Activated CD4-positive, alpha-beta T cell treated with anti-CD3 and anti-CD28 coated beads, Interleukin-2, amount 50 U/mL, for 24 hours (primary cell): ENCODE measurements at regions not wholly inside any gene's neighbourhood (a gene's known extent, or its start where the extent isn't known, plus 50 kb on each side); places are given as distances from the start of the nearest gene placed in this dataset.

ENCODE experiments used
- DNase-seq, 2 donors: peaks; one replicate each; pipeline ENCODE4 v3.0.0-alpha.2; 2020; ENCODE audit warnings: low read depth in 1 of 2, low spot score in 1 of 2

DNA sequence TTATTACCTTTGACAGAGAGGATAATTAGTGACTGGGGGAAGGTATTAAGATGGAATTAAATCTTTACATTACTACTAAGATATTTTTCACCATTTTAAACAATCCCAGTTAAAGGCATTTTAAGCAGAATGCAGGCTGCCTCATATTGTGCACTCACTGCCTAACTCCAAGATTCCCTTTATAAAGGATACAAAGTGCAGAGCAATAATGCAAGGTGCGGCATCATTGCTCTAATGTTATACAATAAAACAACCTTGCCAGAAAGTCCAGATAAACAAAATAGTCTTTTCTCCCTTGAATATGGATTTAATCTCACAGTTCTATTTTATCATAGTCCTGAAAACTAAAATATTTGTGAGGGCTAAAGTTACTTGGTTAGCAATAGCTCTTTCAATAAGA lies 1031.6 kb upstream of the SEMA6D start:
- no peak for DNase-seq

DNA sequence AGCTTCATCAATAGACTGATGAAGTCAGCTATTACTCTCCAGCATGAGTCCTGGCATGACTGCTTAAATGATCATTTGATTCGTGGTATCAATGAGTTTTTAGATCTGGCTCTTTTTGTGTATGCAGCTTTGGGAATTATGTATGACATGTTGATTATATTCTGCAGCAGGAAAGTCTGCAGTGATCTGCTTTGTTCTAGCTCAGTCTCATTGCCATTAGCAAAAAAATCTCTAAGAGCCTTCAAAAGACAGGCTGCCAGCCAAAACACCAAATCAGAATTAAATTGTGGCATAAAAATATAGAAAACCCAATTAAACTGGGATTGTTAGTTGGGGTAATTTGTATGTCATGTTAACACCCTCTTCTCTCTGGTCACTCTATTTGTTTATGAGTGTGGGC lies 1021.0 kb upstream of the SEMA6D start:
- no peak for DNase-seq

GRCh38 chr15:46701346-46701745 lies 1016.0 kb upstream of the SEMA6D start:
- no peak for DNase-seq

- DNase-seq = no peak
Measured at GRCh38 chr15:46701896-46702295, 1015.4 kb upstream of the SEMA6D start.

DNA sequence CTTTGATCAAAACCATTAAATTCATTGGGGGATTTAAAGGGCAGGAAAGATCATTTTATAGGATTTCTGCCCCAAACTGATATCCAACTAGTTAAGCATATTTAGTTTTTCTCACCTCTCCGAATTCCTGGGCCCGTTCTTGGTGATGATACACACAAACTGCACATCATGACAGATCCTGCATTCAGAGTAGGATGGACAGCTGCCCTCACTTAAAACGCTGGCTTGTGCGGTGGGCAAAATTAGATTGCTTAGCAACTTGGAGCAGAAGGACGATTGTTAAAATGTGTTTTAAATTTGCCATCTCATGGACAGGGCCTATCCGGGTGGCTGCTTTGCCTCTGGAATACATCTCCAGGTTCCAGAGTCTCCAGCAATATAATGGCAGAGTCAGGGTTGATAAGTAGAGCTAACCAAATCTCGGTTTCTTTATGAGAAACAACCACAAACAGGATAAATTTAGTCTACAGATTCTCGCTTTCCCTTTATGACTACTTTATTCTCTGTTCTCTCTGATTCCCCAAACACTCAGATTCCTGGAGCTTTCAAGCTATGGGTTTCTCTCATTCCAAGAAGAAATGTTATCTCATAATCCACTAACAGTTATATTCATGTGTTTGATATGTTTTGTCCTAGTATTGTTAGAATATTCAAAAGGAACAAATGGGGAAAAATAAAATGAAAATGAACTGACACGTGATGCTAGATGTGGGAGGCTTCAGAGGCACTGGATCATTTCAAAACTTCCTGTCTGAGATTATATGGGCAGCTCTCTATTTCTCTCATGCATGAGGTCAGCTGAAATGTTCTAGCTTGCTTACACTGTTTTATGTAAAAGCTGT lies 1014.1 kb upstream of the SEMA6D start:
- no peak for DNase-seq

DNA sequence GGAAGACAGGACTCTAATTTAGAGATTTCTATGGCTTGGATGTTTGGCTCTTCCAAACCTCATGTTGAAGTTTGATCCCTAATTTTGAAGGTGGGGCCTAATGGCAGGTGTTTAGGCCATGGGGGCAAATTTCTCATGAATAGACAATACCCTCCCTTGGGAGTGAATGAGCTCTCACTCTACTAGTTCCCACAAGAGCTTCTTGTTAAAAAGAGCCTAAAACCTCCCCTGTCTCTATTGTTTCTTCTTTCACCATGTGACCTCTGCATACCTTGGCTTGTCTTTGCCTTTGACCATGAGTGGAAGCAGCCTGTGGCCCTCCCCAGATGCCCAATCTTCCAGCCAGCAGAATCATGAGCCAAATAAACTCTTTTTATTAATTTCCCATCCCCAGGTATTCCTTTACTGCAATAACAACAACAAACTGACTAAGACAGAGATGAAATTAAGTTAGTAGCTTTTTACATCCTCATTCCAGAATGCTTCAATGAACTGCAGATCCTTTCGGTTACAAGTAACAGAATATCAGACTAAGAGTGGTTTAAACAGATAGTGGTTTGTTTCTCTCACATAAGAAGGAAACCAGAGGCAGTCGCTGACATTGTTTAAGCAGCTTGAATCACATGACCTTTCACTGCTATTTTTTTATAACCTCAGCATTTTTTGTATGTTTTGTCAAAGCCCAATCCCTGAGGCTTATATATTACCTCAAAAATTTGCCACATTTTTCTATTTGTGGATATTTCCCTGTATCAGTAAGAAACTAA lies 1013.3 kb upstream of the SEMA6D start:
- no peak for DNase-seq

DNA sequence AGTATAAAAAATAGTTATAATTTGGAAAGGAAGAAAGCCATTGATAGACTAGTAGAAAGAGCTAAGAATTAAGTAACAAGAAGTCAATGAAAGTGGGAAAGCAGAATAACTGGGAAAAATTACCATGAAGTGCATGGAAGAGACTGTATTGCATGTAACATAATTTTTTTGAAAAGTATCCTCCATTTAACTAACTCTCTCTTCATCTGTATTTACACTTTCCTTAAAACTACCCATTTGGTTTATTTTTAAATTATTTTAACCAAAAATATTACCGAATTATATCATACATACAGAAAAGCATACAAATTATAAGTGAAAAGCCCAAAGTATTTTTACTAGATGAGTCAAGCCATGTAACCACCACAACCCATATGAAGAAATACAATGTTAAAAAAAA lies 1009.9 kb upstream of the SEMA6D start:
- no peak for DNase-seq

- no peak for DNase-seq
Measured at GRCh38 chr15:46708226-46708625, 1009.1 kb upstream of the SEMA6D start.

GRCh38 chr15:46709460-46710083 lies 1007.7 kb upstream of the SEMA6D start:
- DNase-seq = no peak

DNA sequence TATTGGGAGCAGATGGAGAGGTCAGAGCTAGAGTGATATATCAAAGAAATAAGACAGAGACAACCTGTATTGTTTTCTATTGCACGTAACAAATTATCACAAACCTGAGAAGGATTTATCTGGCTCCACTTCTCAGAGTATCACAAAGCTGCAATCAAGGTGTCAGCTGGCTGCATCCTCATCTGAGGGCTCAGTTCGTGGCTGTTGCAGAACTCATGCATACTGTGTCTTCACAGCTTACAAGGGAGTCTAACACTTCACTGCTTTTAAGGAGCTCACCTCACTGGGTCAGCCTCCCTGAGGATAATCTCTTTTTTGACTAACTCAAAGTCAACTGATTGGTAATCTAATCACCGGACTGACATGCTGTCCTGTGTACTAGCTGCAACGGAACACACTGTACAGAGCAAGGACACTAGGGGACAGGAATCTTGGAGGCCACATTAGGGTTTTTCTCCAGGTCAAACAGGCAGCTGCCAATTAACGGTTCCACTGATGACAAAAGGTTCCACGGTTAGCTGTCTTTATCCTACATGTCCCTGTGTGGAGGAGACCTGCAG lies 1006.8 kb upstream of the SEMA6D start:
- no peak for DNase-seq

DNA sequence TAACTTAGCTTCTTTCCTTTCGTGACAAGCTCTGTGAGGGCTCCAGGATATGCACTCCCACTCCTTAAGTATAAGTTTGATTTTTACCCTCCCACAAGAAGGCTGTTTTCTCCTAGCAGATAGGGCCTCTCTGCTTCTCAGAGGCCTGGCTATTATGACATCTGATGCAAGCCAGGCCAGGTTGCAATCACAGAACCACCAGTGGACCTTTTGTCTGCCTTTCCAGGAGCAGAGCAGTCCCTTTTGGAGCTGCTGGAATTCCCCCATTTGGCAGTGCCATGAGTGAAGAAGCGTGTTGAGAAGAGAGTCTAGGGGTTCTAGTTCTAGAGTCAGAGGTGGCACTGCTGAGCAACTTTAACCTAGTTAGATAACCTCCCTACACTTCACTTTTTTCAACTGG lies 1004.3 kb upstream of the SEMA6D start:
- no peak for DNase-seq

DNA sequence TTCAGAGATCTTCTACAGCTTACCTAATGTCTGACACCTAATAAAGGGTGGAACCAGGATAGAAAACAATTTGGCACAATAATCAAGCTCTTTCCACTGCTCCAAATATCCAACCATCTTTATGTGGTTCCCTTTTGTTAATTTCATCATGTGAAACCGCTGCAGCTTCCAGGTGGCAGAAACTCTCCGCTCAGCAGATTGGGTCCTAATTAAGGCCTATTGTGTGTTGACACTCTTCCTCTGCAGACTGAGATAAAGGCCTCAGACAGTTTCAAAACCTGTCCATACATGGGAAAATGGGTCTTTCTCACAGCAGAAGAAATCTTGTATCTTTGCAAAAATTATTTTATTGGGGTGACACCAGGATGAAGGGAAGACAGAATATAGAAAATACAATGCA lies 1002.4 kb upstream of the SEMA6D start:
- no peak for DNase-seq

DNA sequence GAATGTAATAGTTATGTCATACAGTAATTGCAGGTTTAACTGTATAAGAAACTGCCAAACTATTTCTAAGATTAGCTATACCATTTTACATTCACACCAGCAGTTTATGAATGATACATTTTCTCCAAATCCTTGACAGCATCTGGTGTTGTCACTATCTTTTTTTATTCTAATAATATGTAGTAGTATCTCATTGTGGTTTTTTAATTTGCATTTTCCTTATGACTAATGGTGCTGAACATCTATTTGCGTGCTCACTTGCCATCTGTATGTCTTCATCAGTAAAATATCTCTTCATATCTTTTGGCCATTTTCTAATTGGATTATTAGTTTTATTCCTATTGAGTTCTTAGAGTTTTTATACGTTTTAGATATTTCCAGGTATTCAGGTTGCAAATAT lies 994.0 kb upstream of the SEMA6D start:
- DNase-seq = no peak

- no peak for DNase-seq
Measured at GRCh38 chr15:46732060-46732459, 985.2 kb upstream of the SEMA6D start.

DNA sequence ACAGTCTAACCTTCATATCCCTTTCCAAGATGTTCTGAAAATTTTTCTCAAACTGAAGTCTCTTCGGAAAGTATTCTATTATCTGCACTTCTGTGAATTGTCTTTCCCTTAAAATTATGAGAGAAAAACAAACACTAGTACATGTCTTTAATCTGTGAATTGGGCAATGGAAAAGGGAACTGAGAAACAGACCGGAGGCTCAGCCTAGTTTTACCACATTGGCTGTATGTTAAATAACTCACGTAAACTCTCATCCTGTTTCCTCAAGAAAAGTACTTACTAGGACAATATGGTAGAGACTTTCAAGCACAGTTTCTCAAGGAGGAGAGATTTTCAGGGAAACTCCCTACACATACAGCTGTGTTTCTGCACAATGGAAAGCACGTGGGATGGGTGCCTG lies 982.2 kb upstream of the SEMA6D start:
- DNase-seq = no peak

GRCh38 chr15:46751303-46751702 lies 966.0 kb upstream of the SEMA6D start:
- no peak for DNase-seq

- no peak for DNase-seq
Measured at GRCh38 chr15:46753946-46754345, 963.4 kb upstream of the SEMA6D start.

- DNase-seq = no peak
Measured at GRCh38 chr15:46763091-46763490, 954.2 kb upstream of the SEMA6D start.

DNA sequence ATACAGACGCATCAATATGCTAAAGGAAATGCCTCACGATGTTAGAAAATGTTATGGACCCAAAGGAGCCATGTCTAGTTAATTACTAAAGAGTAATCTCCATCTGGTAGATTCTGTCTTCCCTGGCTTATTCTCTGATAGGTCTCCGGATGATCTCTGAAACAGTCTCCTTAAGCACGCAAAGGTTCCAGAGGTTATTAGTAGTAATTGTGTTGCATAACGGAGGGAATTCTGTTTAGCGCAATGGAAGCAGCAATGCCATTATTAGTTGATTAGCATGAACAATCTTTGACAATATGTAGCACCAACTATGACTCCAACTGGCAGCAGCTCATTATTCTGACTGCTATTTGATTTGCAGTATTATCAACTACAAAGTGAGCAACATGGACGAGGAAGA lies 952.5 kb upstream of the SEMA6D start:
- DNase-seq = no peak

DNA sequence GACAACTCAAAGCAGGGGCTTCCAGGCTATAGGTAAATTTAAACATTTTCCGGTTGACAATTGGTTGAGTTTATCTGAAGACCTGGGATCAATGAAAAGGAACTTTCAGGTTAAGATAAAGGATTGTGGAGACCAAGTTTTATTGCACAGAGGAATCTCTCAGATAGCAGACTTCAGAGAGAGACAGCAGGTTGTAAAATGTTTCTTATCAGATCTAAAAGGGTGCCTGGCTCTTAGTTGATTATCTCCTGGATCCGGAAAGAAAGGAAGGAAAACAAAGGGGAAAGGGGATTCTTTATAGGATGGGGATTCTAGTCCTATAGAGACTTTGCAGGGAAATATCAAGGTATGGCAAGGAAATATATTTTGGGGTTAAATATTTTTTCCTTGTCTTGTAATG lies 951.3 kb upstream of the SEMA6D start:
- DNase-seq = no peak

GRCh38 chr15:46768287-46768686 lies 949.0 kb upstream of the SEMA6D start:
- no peak for DNase-seq

GRCh38 chr15:46773016-46773415 lies 944.3 kb upstream of the SEMA6D start:
- DNase-seq = no peak
